H9 (cell line): ENCODE measurements at regions not wholly inside any gene's neighbourhood (a gene's known extent, or its start where the extent isn't known, plus 50 kb on each side); places are given as distances from the start of the nearest gene placed in this dataset.

Experiments used
- DNase-seq: peaks from one replicate; pipeline ENCODE4 v3.0.0-alpha.2; 2017
- H2AFZ ChIP-seq: one replicate; pipeline ENCODE4 v1.6.1; 2013; ENCODE audit warnings: mild to moderate bottlenecking, low read length, control low read depth, moderate library complexity
- H2AK5ac ChIP-seq: 2 replicates; pipeline ENCODE4 v1.6.1; 2013; ENCODE audit warnings: low read length, control low read depth, mixed read lengths; ENCODE audit not compliant: insufficient read length
- H2BK120ac ChIP-seq: one replicate; pipeline ENCODE4 v1.6.1; 2013; ENCODE audit warnings: low read depth, mild to moderate bottlenecking, low read length, control low read depth, inconsistent platforms; ENCODE audit not compliant: poor library complexity, severe bottlenecking
- H2BK12ac ChIP-seq: 2 replicates; pipeline ENCODE4 v1.6.1; 2013; ENCODE audit warnings: low read length, control low read depth, mixed read lengths, low read depth; ENCODE audit not compliant: insufficient read length
- H2BK15ac ChIP-seq: 2 replicates; pipeline ENCODE4 v1.6.1; 2013; ENCODE audit warnings: low read depth, low read length, control low read depth
- H2BK20ac ChIP-seq: one replicate; pipeline ENCODE4 v1.6.1; 2013; ENCODE audit warnings: low read depth, mild to moderate bottlenecking, low read length, control low read depth, inconsistent platforms; ENCODE audit not compliant: poor library complexity, severe bottlenecking
- H2BK5ac ChIP-seq: 2 replicates; pipeline ENCODE4 v1.6.1; 2013; ENCODE audit warnings: low read length, control low read depth, mixed read lengths; ENCODE audit not compliant: insufficient read length
- H3K14ac ChIP-seq: 2 replicates; pipeline ENCODE4 v1.6.1; 2013; ENCODE audit warnings: low read length, control low read depth; ENCODE audit not compliant: insufficient read depth
- H3K18ac ChIP-seq: 2 replicates; pipeline ENCODE4 v1.6.1; 2013; ENCODE audit warnings: low read depth, mild to moderate bottlenecking, mixed read lengths, low read length, control low read depth; ENCODE audit not compliant: insufficient read length
- H3K23ac ChIP-seq: 2 replicates; pipeline ENCODE4 v1.6.1; 2013; ENCODE audit warnings: low read length, control low read depth, mixed read lengths, low read depth; ENCODE audit not compliant: insufficient read length
- H3K23me2 ChIP-seq: 2 replicates; pipeline ENCODE4 v1.6.1; 2013; ENCODE audit warnings: low read depth, mild to moderate bottlenecking, mixed read lengths, low read length, control low read depth; ENCODE audit not compliant: insufficient read length, poor library complexity, severe bottlenecking
- H3K27ac ChIP-seq: 2 replicates; pipeline ENCODE4 v1.5.1; 2013; ENCODE audit warnings: low read length, control low read depth, mixed read lengths, low read depth; ENCODE audit not compliant: insufficient read length
- H3K27me3 ChIP-seq: 2 replicates; pipeline ENCODE4 v1.6.1; 2013; ENCODE audit warnings: low read length, control low read depth, inconsistent platforms; ENCODE audit not compliant: insufficient read depth
- H3K4ac ChIP-seq: 2 replicates; pipeline ENCODE4 v1.6.1; 2013; ENCODE audit warnings: low read depth, mild to moderate bottlenecking, control low read depth, inconsistent platforms, low read length, moderate library complexity
- H3K4me1 ChIP-seq: 2 replicates; pipeline ENCODE4 v1.6.1; 2013; ENCODE audit warnings: low read length, control low read depth, inconsistent platforms; ENCODE audit not compliant: insufficient read depth
- H3K4me2 ChIP-seq: 2 replicates; pipeline ENCODE4 v1.6.1; 2013; ENCODE audit warnings: low read length, control low read depth, mixed read lengths; ENCODE audit not compliant: insufficient read length, insufficient read depth
- H3K56ac ChIP-seq: 2 replicates; pipeline ENCODE4 v1.6.1; 2013; ENCODE audit warnings: low read depth, mild to moderate bottlenecking, mixed read lengths, low read length, control low read depth; ENCODE audit not compliant: insufficient read length
- H3K79me1 ChIP-seq: 2 replicates; pipeline ENCODE4 v1.6.1; 2013; ENCODE audit warnings: low read depth, mild to moderate bottlenecking, moderate library complexity, low read length, control low read depth, inconsistent platforms; ENCODE audit not compliant: insufficient read depth, poor library complexity, severe bottlenecking
- H3K79me2 ChIP-seq: 2 replicates; pipeline ENCODE4 v1.6.1; 2013; ENCODE audit warnings: low read length, control low read depth, inconsistent platforms; ENCODE audit not compliant: insufficient read depth
- H3K9ac ChIP-seq: 2 replicates; pipeline ENCODE4 v1.6.1; 2013; ENCODE audit warnings: low read length, control low read depth, mixed read lengths; ENCODE audit not compliant: insufficient read length; ENCODE audit errors: extremely low read depth
- H3K9me3 ChIP-seq: one replicate; pipeline ENCODE4 v1.6.1; 2013; ENCODE audit warnings: low read depth, low read length, inconsistent platforms; ENCODE audit not compliant: control insufficient read depth
- H3T11ph ChIP-seq: one replicate; pipeline ENCODE4 v1.6.1; 2013; ENCODE audit warnings: mild to moderate bottlenecking, low read length, control low read depth, inconsistent platforms
- H4K20me1 ChIP-seq: one replicate; pipeline ENCODE4 v1.6.1; 2013; ENCODE audit not compliant: control insufficient read depth, insufficient read length, insufficient read depth
- H4K5ac ChIP-seq: 2 replicates; pipeline ENCODE4 v1.6.1; 2013; ENCODE audit warnings: low read depth, mild to moderate bottlenecking, mixed read lengths, low read length, control low read depth; ENCODE audit not compliant: insufficient read length
- H4K8ac ChIP-seq: replicated peaks from 2 replicates; pipeline ENCODE4 v1.6.1; 2013; ENCODE audit warnings: low read length, control low read depth, mixed read lengths, low read depth; ENCODE audit not compliant: insufficient read length
- H4K91ac ChIP-seq: 2 replicates; pipeline ENCODE4 v1.6.1; 2013; ENCODE audit warnings: low read depth, mild to moderate bottlenecking, moderate library complexity, mixed read lengths, low read length, control low read depth; ENCODE audit not compliant: insufficient read length
- H3K27ac Mint-ChIP-seq, 3 experiments: 2 replicates in 2 of 3; 3 replicates in 1 of 3; pipeline ENCODE4 v1.8.0; 2020 to 2021; ENCODE audit warnings: mixed read lengths in 3 of 3, mild to moderate bottlenecking in 1 of 3, moderate library complexity in 1 of 3
- H3K27me3 Mint-ChIP-seq: 2 replicates; pipeline ENCODE4 v1.8.0; 2021; ENCODE audit warnings: low read depth, mild to moderate bottlenecking, moderate library complexity, mixed read lengths
- H3K36me3 Mint-ChIP-seq, 3 experiments: 2 replicates in 2 of 3; 3 replicates in 1 of 3; pipeline ENCODE4 v1.8.0; 2020 to 2021; ENCODE audit warnings: low read depth in 3 of 3, mixed read lengths in 3 of 3; ENCODE audit not compliant: insufficient read depth in 1 of 3
- H3K4me1 Mint-ChIP-seq, 2 experiments: 2 replicates each; pipeline ENCODE4 v1.8.0; 2020; ENCODE audit warnings: mixed read lengths in 2 of 2
- H3K4me3 Mint-ChIP-seq, 2 experiments: 2 replicates in 1 of 2; 3 replicates in 1 of 2; pipeline ENCODE4 v1.8.0; 2020 to 2021; ENCODE audit warnings: mild to moderate bottlenecking in 2 of 2, mixed read lengths in 2 of 2, moderate library complexity in 1 of 2
- H3K9me3 Mint-ChIP-seq, 2 experiments: 2 replicates in 1 of 2; 3 replicates in 1 of 2; pipeline ENCODE4 v1.8.0; 2020; ENCODE audit warnings: mild to moderate bottlenecking in 2 of 2, mixed read lengths in 2 of 2, moderate library complexity in 1 of 2
- CTCF ChIP-seq: fragments of 200-600 bp; sonication (generic); conservative IDR thresholded peaks from 3 replicates; pipeline ENCODE4 v1.8.0; 2021; ENCODE audit warnings: antibody characterized with exemption, mild to moderate bottlenecking
- WGBS: extraction: QIAGEN DNeasy Blood & Tissue Kit; methylation state at CpG from one replicate; pipeline ENCODE4 v1.1.7; 2013; ENCODE audit warnings: missing lambda C conversion rate, low lambda C conversion rate, mixed read lengths; ENCODE audit not compliant: insufficient read length; ENCODE audit errors: extremely low coverage; 5-methylcytosine and 5-hydroxymethylcytosine counted together

GRCh38 chr3:107116251-107116650, 261.0 kb upstream of the CCDC54 start:
- no peaks in the 10 kb centered on the region for H3K4me1 ChIP-seq
- H2BK5ac ChIP-seq = no peak overlapping the region
- no CpG with 5 or more reads among the region's 17 CpGs for WGBS
- H4K8ac ChIP-seq = no peak overlapping the region
- no peak overlapping the region for H3K4me3 Mint-ChIP-seq
- DNase-seq = no peak
- no peak overlapping the region for H3T11ph ChIP-seq
- no peak overlapping the region for H2AFZ ChIP-seq
- no peak overlapping the region for H2AK5ac ChIP-seq
- no peaks in the 10 kb centered on the region for H3K79me1 ChIP-seq
- H3K9me3 Mint-ChIP-seq = no peaks in the 10 kb centered on the region
- H3K27ac Mint-ChIP-seq = no peak overlapping the region
- no peaks in the 10 kb centered on the region for H3K27me3 Mint-ChIP-seq
- no peaks in the 10 kb centered on the region for H3K27me3 ChIP-seq
- no peak overlapping the region for H3K4ac ChIP-seq
- no peak overlapping the region for H3K4me2 ChIP-seq
- H2BK12ac ChIP-seq = no peak overlapping the region
- no peak overlapping the region for H3K27ac ChIP-seq
- H2BK20ac ChIP-seq = no peak overlapping the region
- no peak overlapping the region for H2BK15ac ChIP-seq
- H3K23me2 ChIP-seq = no peaks in the 10 kb centered on the region
- no peak overlapping the region for H3K23ac ChIP-seq
- H4K91ac ChIP-seq = no peak overlapping the region
- H4K20me1 ChIP-seq = no peaks in the 10 kb centered on the region
- no peaks in the 10 kb centered on the region for H3K36me3 Mint-ChIP-seq
- H3K9ac ChIP-seq = no peak overlapping the region
- no peak for TF ChIP-seq CTCF
- H3K56ac ChIP-seq = no peak overlapping the region
- H3K9me3 ChIP-seq = no peaks in the 10 kb centered on the region
- H4K5ac ChIP-seq = no peak overlapping the region
- peaks cover 6 to 9% of the 10 kb centered on the region in 2 experiments for H3K4me1 Mint-ChIP-seq
- no peak overlapping the region for H3K18ac ChIP-seq
- H2BK120ac ChIP-seq = no peak overlapping the region
- H3K79me2 ChIP-seq = no peaks in the 10 kb centered on the region
- no peak overlapping the region for H3K14ac ChIP-seq
